ENCODE measurements at regions not wholly inside any gene's neighbourhood (a gene's known extent, or its start where the extent isn't known, plus 50 kb on each side); places are given as distances from the start of the nearest gene placed in this dataset.
"Not testable (repeated sequence)": the region's sequence is repeated elsewhere in the genome, so short reads cannot be mapped to it uniquely, and the experiment has no call there.

GRCh38 chr14:96690713-96691383 is 106.3 kb upstream of the VRK1 start:
- H3K9me3 Mint-ChIP-seq: no peaks in the 10 kb centered on the region
- no peaks in the 10 kb centered on the region for H3K36me3 Mint-ChIP-seq
- H3K4me1 Mint-ChIP-seq: no peaks in the 10 kb centered on the region
- H3K27me3 Mint-ChIP-seq: peaks cover 5% of the 10 kb centered on the region
- no peak overlapping the region for H3K27ac Mint-ChIP-seq
- no peak for ATAC-seq
- no peak overlapping the region for H3K4me3 Mint-ChIP-seq

- no peak for ATAC-seq
- no peaks in the 10 kb centered on the region for H3K4me1 Mint-ChIP-seq
- no peaks in the 10 kb centered on the region for H3K36me3 Mint-ChIP-seq
- no peaks in the 10 kb centered on the region for H3K9me3 Mint-ChIP-seq
- no peak overlapping the region for H3K4me3 Mint-ChIP-seq
- H3K27me3 Mint-ChIP-seq: peaks cover 9% of the 10 kb centered on the region
- H3K27ac Mint-ChIP-seq: no peak overlapping the region
These were observed 103.8 kb upstream of the VRK1 start for GRCh38 chr14:96693252-96693820.

DNA sequence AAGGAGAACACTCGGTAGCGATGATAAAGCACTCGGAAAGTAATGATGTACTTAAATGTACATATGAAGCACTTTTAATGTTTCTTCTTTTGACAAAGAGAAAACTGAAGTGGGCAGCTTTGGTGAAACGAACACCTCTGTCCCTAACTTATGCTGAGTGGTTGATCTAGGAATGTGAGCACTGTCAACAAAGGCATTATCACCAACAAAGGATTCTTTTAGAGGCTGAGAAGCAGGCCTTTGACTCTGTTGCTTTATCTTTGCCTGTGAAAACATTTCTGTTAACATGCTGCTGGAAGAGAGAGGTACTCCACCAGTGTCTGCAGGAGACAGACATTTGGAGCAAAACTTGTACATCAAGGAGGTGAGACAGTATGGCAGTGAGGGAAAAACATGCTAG is 103.2 kb upstream of the VRK1 start:
- no peak overlapping the region for H3K27ac Mint-ChIP-seq
- ATAC-seq: no peak

GRCh38 chr14:96698960-96699539 is 98.1 kb upstream of the VRK1 start:
- Mint-ChIP-seq H3K27me3 (peaks cover 26% of the 10 kb centered on the region), H3K9me3 (peaks cover 2% of the 10 kb centered on the region), H3K36me3 (no peaks in the 10 kb centered on the region), H3K4me1 (no peaks in the 10 kb centered on the region), H3K4me3 (no peak overlapping the region), H3K27ac (no peak overlapping the region)
- peak; percentile 60 for ATAC-seq

More for the DNA sequence above, 103.2 kb upstream of the VRK1 start:
- Mint-ChIP-seq H3K4me1 (no peaks in the 10 kb centered on the region), H3K27me3 (peaks cover 10% of the 10 kb centered on the region), H3K36me3 (no peaks in the 10 kb centered on the region), H3K9me3 (no peaks in the 10 kb centered on the region), H3K4me3 (no peak overlapping the region)

DNA sequence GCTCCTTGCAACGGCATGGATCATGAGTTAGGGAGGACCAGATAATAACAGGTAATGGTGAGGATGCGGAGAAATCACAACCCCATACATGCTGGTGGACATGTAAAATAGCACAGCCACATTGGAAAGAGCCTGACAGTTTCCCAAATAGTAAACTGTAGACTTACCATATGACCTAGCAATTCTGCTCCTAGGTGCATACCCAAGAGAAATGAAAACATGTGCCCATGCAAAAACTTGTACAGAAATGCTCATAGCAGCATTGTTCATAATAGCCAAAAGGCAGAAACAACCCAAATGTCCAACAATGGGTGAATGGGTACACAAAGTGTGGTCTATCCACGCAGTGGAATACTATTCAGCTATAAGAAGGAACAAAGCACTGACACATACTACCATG is 97.5 kb upstream of the VRK1 start:
- Mint-ChIP-seq H3K9me3 (peaks cover 2% of the 10 kb centered on the region), H3K27ac (no peak overlapping the region), H3K27me3 (peaks cover 32% of the 10 kb centered on the region), H3K4me3 (no peak overlapping the region), H3K36me3 (no peaks in the 10 kb centered on the region), H3K4me1 (no peaks in the 10 kb centered on the region)
- ATAC-seq: no peak

DNA sequence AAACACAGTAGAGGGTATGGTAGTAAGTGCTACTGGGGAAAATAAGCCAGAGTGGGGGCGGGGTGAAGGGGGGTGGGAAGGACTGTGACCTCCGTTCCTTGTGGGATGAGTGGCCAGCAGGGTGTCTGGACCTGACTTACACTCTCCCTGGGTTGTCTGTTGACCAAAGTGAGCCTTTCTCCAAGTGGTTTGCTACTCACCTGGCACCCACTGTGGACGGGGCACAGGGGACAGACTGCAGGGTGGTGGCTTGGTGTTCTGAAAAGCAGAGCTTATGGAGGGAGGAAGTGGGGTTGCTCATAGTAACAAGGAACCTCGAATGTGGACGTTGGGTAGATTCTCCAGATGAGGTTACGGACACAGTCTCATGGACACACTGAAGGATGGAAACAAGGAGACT is 94.4 kb upstream of the VRK1 start:
- Mint-ChIP-seq H3K4me1 (no peaks in the 10 kb centered on the region), H3K27me3 (peaks cover 41% of the 10 kb centered on the region), H3K9me3 (peaks cover 2% of the 10 kb centered on the region), H3K4me3 (no peak overlapping the region), H3K27ac (no peak overlapping the region), H3K36me3 (no peaks in the 10 kb centered on the region)
- ATAC-seq: no peak

- H3K27me3 Mint-ChIP-seq: peaks cover 35% of the 10 kb centered on the region
- H3K27ac Mint-ChIP-seq: no peak overlapping the region
- no peaks in the 10 kb centered on the region for H3K9me3 Mint-ChIP-seq
- ATAC-seq: no peak
- H3K4me3 Mint-ChIP-seq: no peak overlapping the region
- H3K36me3 Mint-ChIP-seq: no peaks in the 10 kb centered on the region
- no peaks in the 10 kb centered on the region for H3K4me1 Mint-ChIP-seq
These were observed 91.6 kb upstream of the VRK1 start for GRCh38 chr14:96705422-96706092.

DNA sequence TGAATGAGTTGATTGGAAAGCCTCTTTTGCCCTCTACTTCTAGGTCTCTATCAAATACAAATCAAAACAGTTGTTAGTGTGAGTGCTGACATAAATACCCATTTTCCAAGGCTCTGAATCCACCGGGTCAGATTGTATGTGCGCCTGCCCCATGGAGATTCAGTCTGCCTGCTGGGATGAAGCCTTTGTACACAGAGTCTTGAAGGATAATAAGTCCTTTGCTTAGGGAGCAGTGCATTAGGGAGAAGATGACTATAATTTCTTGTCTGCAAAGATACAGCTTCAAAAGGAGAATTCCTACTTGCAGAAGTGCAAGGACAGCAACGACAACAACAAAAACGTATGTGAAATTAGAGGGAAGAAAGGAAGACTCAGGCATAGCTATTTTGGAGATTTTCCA is 90.3 kb upstream of the VRK1 start:
- Mint-ChIP-seq H3K36me3 (no peaks in the 10 kb centered on the region), H3K9me3 (no peaks in the 10 kb centered on the region), H3K4me1 (no peaks in the 10 kb centered on the region), H3K4me3 (no peak overlapping the region), H3K27ac (no peak overlapping the region), H3K27me3 (peaks cover 35% of the 10 kb centered on the region)
- no peak for ATAC-seq

GRCh38 chr14:96710060-96710666 is 87.0 kb upstream of the VRK1 start:
- Mint-ChIP-seq H3K36me3 (no peaks in the 10 kb centered on the region), H3K27ac (no peak overlapping the region), H3K4me3 (no peak overlapping the region), H3K4me1 (no peaks in the 10 kb centered on the region), H3K9me3 (no peaks in the 10 kb centered on the region), H3K27me3 (peaks cover 35% of the 10 kb centered on the region)
- ATAC-seq: peak; percentile 10

- Mint-ChIP-seq H3K27ac (no peak overlapping the region), H3K4me3 (no peak overlapping the region), H3K36me3 (no peaks in the 10 kb centered on the region), H3K4me1 (no peaks in the 10 kb centered on the region), H3K27me3 (peaks cover 27% of the 10 kb centered on the region), H3K9me3 (no peaks in the 10 kb centered on the region)
- no peak for ATAC-seq
These were observed 85.5 kb upstream of the VRK1 start for GRCh38 chr14:96711559-96712267.

DNA sequence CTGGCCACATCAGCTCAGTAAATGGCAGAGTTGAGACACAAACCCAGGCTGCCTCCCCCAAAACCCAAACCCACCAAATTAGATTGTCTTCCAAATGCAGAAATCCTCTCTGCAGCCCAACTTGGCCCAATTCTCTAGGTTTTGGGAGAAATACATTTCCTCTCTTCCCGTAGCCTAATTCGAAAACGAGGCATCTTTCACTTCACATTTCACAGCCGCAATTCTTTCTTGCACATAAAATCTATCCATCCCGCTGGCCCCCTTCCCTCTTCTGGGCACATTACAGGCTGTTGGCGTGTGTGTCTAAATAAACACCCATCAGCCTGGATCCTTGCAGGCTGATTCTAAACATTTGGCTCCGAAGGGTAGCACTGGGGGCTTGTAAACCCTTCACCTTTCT is 83.8 kb upstream of the VRK1 start:
- H3K4me3 Mint-ChIP-seq: no peak overlapping the region
- no peak overlapping the region for H3K27ac Mint-ChIP-seq
- H3K27me3 Mint-ChIP-seq: peaks cover 27% of the 10 kb centered on the region
- H3K36me3 Mint-ChIP-seq: no peaks in the 10 kb centered on the region
- H3K4me1 Mint-ChIP-seq: no peaks in the 10 kb centered on the region
- no peaks in the 10 kb centered on the region for H3K9me3 Mint-ChIP-seq
- ATAC-seq: no peak

GRCh38 chr14:96714537-96714936 is 82.6 kb upstream of the VRK1 start:
- not testable (repeated sequence) for ATAC-seq, H3K4me1 Mint-ChIP-seq, H3K27ac Mint-ChIP-seq, H3K9me3 Mint-ChIP-seq, H3K36me3 Mint-ChIP-seq, H3K4me3 Mint-ChIP-seq
- H3K27me3 Mint-ChIP-seq: peaks cover 27% of the 10 kb centered on the region

GRCh38 chr14:96717116-96717515 is 80.1 kb upstream of the VRK1 start:
- peaks cover 27% of the 10 kb centered on the region for H3K27me3 Mint-ChIP-seq
- no peaks in the 10 kb centered on the region for H3K36me3 Mint-ChIP-seq
- no peaks in the 10 kb centered on the region for H3K4me1 Mint-ChIP-seq
- no peak overlapping the region for H3K27ac Mint-ChIP-seq
- no peaks in the 10 kb centered on the region for H3K9me3 Mint-ChIP-seq
- ATAC-seq: no peak
- H3K4me3 Mint-ChIP-seq: no peak overlapping the region

DNA sequence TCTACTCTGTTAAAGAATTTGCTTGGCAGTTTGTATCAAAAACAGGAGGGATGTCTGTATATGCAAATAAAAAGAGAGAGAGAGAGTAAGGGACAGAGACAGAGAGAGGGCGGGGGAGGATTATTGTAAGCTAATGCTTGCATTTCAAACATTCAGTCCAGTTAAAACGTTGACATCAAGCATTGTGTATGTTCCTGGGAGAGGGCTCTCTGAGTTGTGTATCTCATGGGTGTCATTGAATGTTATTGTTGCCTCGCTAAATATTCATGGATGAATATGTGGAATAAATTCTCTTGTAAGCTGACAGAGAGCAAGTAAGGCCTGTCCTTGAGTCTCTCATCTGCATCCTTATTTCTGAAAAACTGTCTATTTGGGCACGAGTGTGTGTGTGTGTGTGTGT is 78.8 kb upstream of the VRK1 start:
- Mint-ChIP-seq H3K4me1 (no peaks in the 10 kb centered on the region), H3K27me3 (peaks cover 15% of the 10 kb centered on the region), H3K9me3 (no peaks in the 10 kb centered on the region), H3K4me3 (no peak overlapping the region), H3K36me3 (no peaks in the 10 kb centered on the region), H3K27ac (no peak overlapping the region)
- ATAC-seq: no peak

DNA sequence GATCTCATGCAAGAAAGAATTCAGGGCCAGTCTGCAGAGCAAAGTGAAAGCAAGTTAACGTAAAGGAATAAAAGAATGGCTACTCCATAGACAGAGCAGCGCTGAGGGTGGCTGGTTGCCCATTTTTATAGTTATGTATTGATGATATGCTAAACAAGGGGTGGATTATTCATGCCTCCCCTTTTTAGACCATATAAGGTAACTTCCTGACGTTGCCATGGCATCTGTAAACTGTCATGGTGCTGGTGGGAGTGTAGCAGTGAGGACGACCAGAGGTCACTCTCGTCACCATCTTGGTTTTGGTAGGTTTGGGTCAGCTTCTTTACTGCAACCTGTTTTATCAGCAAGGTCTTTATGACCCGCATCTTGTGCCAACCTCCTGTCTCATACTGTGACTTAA is 76.5 kb upstream of the VRK1 start:
- not testable (repeated sequence) for H3K27me3 Mint-ChIP-seq, H3K36me3 Mint-ChIP-seq, ATAC-seq, H3K9me3 Mint-ChIP-seq, H3K4me1 Mint-ChIP-seq, H3K27ac Mint-ChIP-seq, H3K4me3 Mint-ChIP-seq

All from stimulated activated memory B cell treated with anti-CD40 and anti-IgM and Interleukin-4, amounts not matched to agents 10 μg/mL and 1 μg/mL and 100 μg/mL, for 72 hours (primary cell).